Hematopoietic multipotent progenitor cell treated with erythropoietin and hydrocortisone succinate and interleukin-3 and kit ligand, for 6 days (in vitro differentiated cells): ENCODE measurements at regions not wholly inside any gene's neighbourhood (a gene's known extent, or its start where the extent isn't known, plus 50 kb on each side); places are given as distances from the start of the nearest gene placed in this dataset.

ENCODE experiments used
- DNase-seq: peaks from one replicate; pipeline ENCODE4 v3.0.0-alpha.2; 2015

GRCh38 chr5:109945723-109946480 is 256.2 kb downstream of the MAN2A1 start:
- no peak for DNase-seq

GRCh38 chr5:109946610-109947009 is 256.9 kb downstream of the MAN2A1 start:
- no peak for DNase-seq

GRCh38 chr5:109947667-109948066 is 257.9 kb downstream of the MAN2A1 start:
- no peak for DNase-seq

- DNase-seq, result no peak
These were observed 260.9 kb downstream of the MAN2A1 start for GRCh38 chr5:109950634-109951033.

GRCh38 chr5:109951348-109951747 is 261.6 kb downstream of the MAN2A1 start:
- DNase-seq, result no peak

GRCh38 chr5:109951758-109952157 is 262.0 kb downstream of the MAN2A1 start:
- DNase-seq, result no peak

- no peak for DNase-seq
These were observed 264.0 kb downstream of the MAN2A1 start for GRCh38 chr5:109953761-109954160.

- DNase-seq, result peak; percentile 2
These were observed 267.2 kb downstream of the MAN2A1 start for GRCh38 chr5:109956884-109957283.

GRCh38 chr5:109958082-109958481 is 268.4 kb downstream of the MAN2A1 start:
- no peak for DNase-seq

GRCh38 chr5:109959652-109960051 is 269.9 kb downstream of the MAN2A1 start:
- no peak for DNase-seq

- peak; percentile 67 for DNase-seq
These were observed 272.0 kb downstream of the MAN2A1 start for GRCh38 chr5:109961751-109962150.

- DNase-seq, result peak; percentile 6
These were observed 273.3 kb downstream of the MAN2A1 start for GRCh38 chr5:109962882-109963603.

- no peak for DNase-seq
These were observed 274.4 kb downstream of the MAN2A1 start for GRCh38 chr5:109964136-109964535.

- DNase-seq, result no peak
These were observed 275.9 kb downstream of the MAN2A1 start for GRCh38 chr5:109965634-109966033.

GRCh38 chr5:109971968-109972367 is 282.2 kb downstream of the MAN2A1 start:
- no peak for DNase-seq

- no peak for DNase-seq
These were observed 292.3 kb downstream of the MAN2A1 start for GRCh38 chr5:109981979-109982378.

GRCh38 chr5:109982966-109983534 is 293.3 kb downstream of the MAN2A1 start:
- no peak for DNase-seq

GRCh38 chr5:109986726-109987125 is 297.0 kb downstream of the MAN2A1 start:
- no peak for DNase-seq

- no peak for DNase-seq
These were observed 297.6 kb downstream of the MAN2A1 start for GRCh38 chr5:109987355-109987754.

GRCh38 chr5:109987970-109988369 is 298.2 kb downstream of the MAN2A1 start:
- DNase-seq, result no peak

GRCh38 chr5:109989161-109989560 is 299.4 kb downstream of the MAN2A1 start:
- DNase-seq, result no peak

GRCh38 chr5:109989994-109990722 is 300.4 kb downstream of the MAN2A1 start:
- no peak for DNase-seq

GRCh38 chr5:109990723-109991359 is 301.1 kb downstream of the MAN2A1 start:
- DNase-seq, result no peak
